HepG2 (cell line): ENCODE measurements at regions not wholly inside any gene's neighbourhood (a gene's known extent, or its start where the extent isn't known, plus 50 kb on each side); places are given as distances from the start of the nearest gene placed in this dataset.
"Not testable (repeated sequence)": the region's sequence is repeated elsewhere in the genome, so short reads cannot be mapped to it uniquely, and the experiment has no call there.

ENCODE experiments used
- ATAC-seq: fragments of 200-7000 bp; cut with Tn5 transposase; 3 replicates; pipeline ENCODE4 v1.9.1; 2020; ENCODE audit warnings: mild to moderate bottlenecking, moderate library complexity
- BruUV-seq: library from RNA; stranded (reverse); fragments of 400-500 nt; replicated peaks from 2 replicates; lab custom pipeline; 2021; lab: Mats Ljungman, UMichigan
- CTCF ChIA-PET: fragments of 300-600 bp; formaldehyde crosslinking; extraction: SDS; loops from one replicate; lab custom pipeline; 2021; ENCODE audit warnings: low total read pairs, inconsistent platforms, low intra/inter-chr PET ratio; lab: Yijun Ruan, JAX
- POLR2A ChIA-PET: fragments of 350-600 bp; sonication (Branson Sonifier 250); formaldehyde crosslinking; loops from one replicate; lab custom pipeline; 2020; ENCODE audit warnings: antibody characterized with exemption, inconsistent platforms; lab: Yijun Ruan, JAX
- DNase-seq: peaks from one replicate; pipeline ENCODE4 v3.0.0-alpha.2; 2015; ENCODE audit warnings: low spot score
- FAIRE-seq: peaks from 3 replicates; lab custom pipeline; 2011; peaks lifted over from hg19 to GRCh38; lab: Jason Lieb, UNC
- H2AFZ ChIP-seq: one replicate; pipeline ENCODE4 v1.6.1; 2011; ENCODE audit warnings: low read length, inconsistent platforms
- H3K27ac ChIP-seq: fragments of 300-600 bp; 3 replicates; pipeline ENCODE4 v1.8.0; 2011; ENCODE audit warnings: mixed run types, mild to moderate bottlenecking, mixed read lengths, low read length, inconsistent platforms; ENCODE audit not compliant: insufficient read depth; ENCODE audit errors: extremely low read length
- H3K27me3 ChIP-seq, 2 experiments: fragments of 200-600 bp in 1 of 2; 2 replicates in 1 of 2; 3 replicates in 1 of 2; pipeline versions ENCODE4 v1.6.0 to v1.8.0; 2011; ENCODE audit warnings: low read length in 2 of 2, mild to moderate bottlenecking in 2 of 2, moderate library complexity in 2 of 2, inconsistent platforms in 1 of 2; ENCODE audit not compliant: insufficient read depth in 2 of 2, control insufficient read depth in 1 of 2
- H3K36me3 ChIP-seq, 2 experiments: fragments of 200-600 bp in 1 of 2; replicated peaks in 1 of 2; 2 replicates in 1 of 2; 3 replicates in 1 of 2; pipeline versions ENCODE4 v1.5.1 to v1.8.0; 2011; ENCODE audit warnings: low read length in 2 of 2, inconsistent platforms in 1 of 2; ENCODE audit not compliant: insufficient read depth in 2 of 2, control insufficient read depth in 1 of 2
- H3K4me1 ChIP-seq: 2 replicates; pipeline ENCODE4 v1.5.1; 2012; ENCODE audit warnings: low read length, inconsistent platforms; ENCODE audit not compliant: insufficient read depth
- H3K4me2 ChIP-seq: 2 replicates; pipeline ENCODE4 v1.6.0; 2011; ENCODE audit warnings: low read depth, low read length, inconsistent platforms
- H3K4me3 ChIP-seq, 3 experiments: fragments of 200-600 bp in 1 of 3; sonication (generic), shearing (Covaris generic) in 1 of 3; replicated peaks in 1 of 3; 2 replicates each; pipeline ENCODE4 v1.5.1; 2011 to 2016; ENCODE audit warnings: low read length in 3 of 3, inconsistent platforms in 2 of 3, low read depth in 2 of 3, mild to moderate bottlenecking in 2 of 3, control low read depth in 1 of 3, mixed read lengths in 1 of 3; ENCODE audit not compliant: insufficient read depth in 1 of 3
- H3K79me2 ChIP-seq: one replicate; pipeline ENCODE4 v1.6.1; 2011; ENCODE audit warnings: low read length, inconsistent platforms; ENCODE audit not compliant: insufficient read depth
- H3K9ac ChIP-seq: 2 replicates; pipeline ENCODE4 v1.6.0; 2011; ENCODE audit warnings: mild to moderate bottlenecking, low read depth, low read length, inconsistent platforms; ENCODE audit not compliant: insufficient read depth
- H3K9me3 ChIP-seq: 2 replicates; pipeline ENCODE4 v1.5.1; 2012; ENCODE audit warnings: mild to moderate bottlenecking, low read length
- H4K20me1 ChIP-seq: 2 replicates; pipeline ENCODE4 v1.6.0; 2011; ENCODE audit warnings: inconsistent platforms, mild to moderate bottlenecking, low read length, moderate library complexity; ENCODE audit not compliant: insufficient read depth
- AKAP8 ChIP-seq: sonication (generic); formaldehyde crosslinking; IDR thresholded peaks from 2 replicates; pipeline ENCODE4 v1.5.1; 2020; ENCODE audit warnings: mild to moderate bottlenecking, missing genetic modification reagents
- BRF2 ChIP-seq: sonication (generic); formaldehyde crosslinking; IDR thresholded peaks from 2 replicates; pipeline ENCODE4 v1.8.1; 2022; ENCODE audit warnings: mild to moderate bottlenecking, missing genetic modification reagents
- CREB3 ChIP-seq: sonication (generic); formaldehyde crosslinking; IDR thresholded peaks from 2 replicates; pipeline ENCODE4 v1.5.0; 2020; ENCODE audit warnings: missing genetic modification reagents
- EP300 ChIP-seq, 3 experiments: sonication (generic) in 1 of 3; formaldehyde crosslinking in 1 of 3; IDR thresholded peaks; 2 replicates each; pipeline versions ENCODE4 v1.5.1 to v1.6.1; 2011 to 2020; ENCODE audit warnings: low read depth in 2 of 3, low read length in 2 of 3, borderline replicate concordance in 1 of 3, improper control_type of control experiment in 1 of 3, mild to moderate bottlenecking in 1 of 3, missing genetic modification reagents in 1 of 3, moderate library complexity in 1 of 3
- FOXM1 ChIP-seq: sonication (generic); formaldehyde crosslinking; IDR thresholded peaks from 2 replicates; pipeline ENCODE4 v1.5.0; 2020; ENCODE audit warnings: missing genetic modification reagents
- GABPA ChIP-seq, 2 experiments: IDR thresholded peaks; 2 replicates each; pipeline ENCODE4 v1.6.1; 2011 to 2016; ENCODE audit warnings: low read depth in 2 of 2, low read length in 1 of 2, missing biosample characterization in 1 of 2, missing genetic modification characterization in 1 of 2
- HMG20A ChIP-seq: IDR thresholded peaks from 2 replicates; pipeline ENCODE4 v1.6.1; 2016; ENCODE audit warnings: borderline replicate concordance
- NR0B2 ChIP-seq: sonication (generic); formaldehyde crosslinking; IDR thresholded peaks from 2 replicates; pipeline ENCODE4 v1.4.0; 2020; ENCODE audit warnings: mild to moderate bottlenecking, missing genetic modification reagents
- SALL1 ChIP-seq: sonication (generic); formaldehyde crosslinking; IDR thresholded peaks from 2 replicates; pipeline ENCODE4 v1.8.0; 2022; ENCODE audit warnings: mild to moderate bottlenecking, missing genetic modification reagents
- ZMYM2 ChIP-seq: sonication (generic); formaldehyde crosslinking; IDR thresholded peaks from 2 replicates; pipeline ENCODE4 v1.8.0; 2022; ENCODE audit warnings: mild to moderate bottlenecking, missing genetic modification reagents
- ZNF160 ChIP-seq: sonication (generic); formaldehyde crosslinking; IDR thresholded peaks from 2 replicates; pipeline ENCODE4 v1.8.0; 2022; ENCODE audit warnings: mild to moderate bottlenecking, inconsistent platforms, missing genetic modification reagents
- ZNF337 ChIP-seq: sonication (generic); formaldehyde crosslinking; IDR thresholded peaks from 2 replicates; pipeline ENCODE4 v1.5.1; 2020; ENCODE audit warnings: missing genetic modification reagents, low read depth, mild to moderate bottlenecking, borderline replicate concordance
- ZNF557 ChIP-seq: sonication (generic); formaldehyde crosslinking; IDR thresholded peaks from 2 replicates; pipeline ENCODE4 v1.4.0; 2020; ENCODE audit warnings: missing genetic modification reagents
- WGBS: methylation state at CpG from one replicate; pipeline ENCODE4 v1.1.6; 2017; ENCODE audit warnings: low lambda C conversion rate; 5-methylcytosine and 5-hydroxymethylcytosine counted together
- in situ Hi-C: cut with HindIII; loops from 2 replicates; pipeline ENCODE4 v1.10.0; 2017; ENCODE audit warnings: low pct_unique_long_range_greater_than_20kb; ENCODE audit not compliant: extremely low pct_ligation_motif_present
- intact Hi-C: fragments of 100-400 bp; cut with micrococcal nuclease; formaldehyde crosslinking; loops from one replicate; pipeline ENCODE4 v1.10.0; 2022; ENCODE audit not compliant: unreplicated experiment

- H3K27ac ChIP-seq, H3K4me1 ChIP-seq, H3K27me3 ChIP-seq, POLR2A ChIA-PET, H4K20me1 ChIP-seq, H3K4me3 ChIP-seq, H3K79me2 ChIP-seq, H3K36me3 ChIP-seq, in situ Hi-C loops, intact Hi-C loops, H3K9ac ChIP-seq, DNase-seq, H2AFZ ChIP-seq, H3K4me2 ChIP-seq, BruUV-seq, CTCF ChIA-PET, ATAC-seq, H3K9me3 ChIP-seq, FAIRE-seq: not testable (repeated sequence)
- WGBS, result 66% methylated on average over 3 of the region's 3 CpGs
Observed at GRCh38 chr10:77740396-77740795, 102.8 kb upstream of the KCNMA1 start.

- CTCF ChIA-PET, result no interaction called here
- WGBS, result 0% methylated on average over 2 of the region's 2 CpGs
- FAIRE-seq (no peak), ATAC-seq (no peak), DNase-seq (no peak)
- no peak for TF ChIP-seq BRF2
- TF ChIP-seq ZNF557 (CRISPR knock-in tag), result no peak
- no peak for TF ChIP-seq GABPA (IDR thresholded peaks at IDR 0.05; ENCODE audit: low read depth, low read length)
- TF ChIP-seq GABPA (CRISPR knock-in tag; IDR thresholded peaks at IDR 0.05; ENCODE audit: low read depth), result no peak
- TF ChIP-seq FOXM1, result no peak
- TF ChIP-seq ZNF337 (CRISPR knock-in tag), result no peak
- no peak for TF ChIP-seq EP300 (IDR thresholded peaks at IDR 0.05; ENCODE audit: low read depth in 2 of 2, low read length in 2 of 2)
- no peak for TF ChIP-seq EP300 (CRISPR knock-in tag; IDR thresholded peaks at IDR 0.05; ENCODE audit: borderline replicate concordance)
- no peak for TF ChIP-seq SALL1 (CRISPR knock-in tag)
- no peak for TF ChIP-seq ZNF160 (CRISPR knock-in tag)
- no peak for TF ChIP-seq HMG20A
- no peak for TF ChIP-seq ZMYM2 (CRISPR knock-in tag)
- no peak for TF ChIP-seq AKAP8 (CRISPR knock-in tag)
- no peak for TF ChIP-seq CREB3 (CRISPR knock-in tag)
- TF ChIP-seq NR0B2 (CRISPR knock-in tag), result no peak
- H3K27ac ChIP-seq, result no peak overlapping the region
- H3K4me2 ChIP-seq, result no peak overlapping the region
- in situ Hi-C loops, result no loop called here
- BruUV-seq, result no TSS peak
- no peaks in the 10 kb centered on the region for H3K9me3 ChIP-seq
- intact Hi-C loops, result no loop called here
- no peaks in the 10 kb centered on the region for H3K79me2 ChIP-seq
- H3K9ac ChIP-seq, result no peak overlapping the region
- no peak overlapping the region for H2AFZ ChIP-seq
- POLR2A ChIA-PET, result no interaction called here
- H3K27me3 ChIP-seq, result no peaks in the 10 kb centered on the region; a peak in 1 of 5 replicates
- H4K20me1 ChIP-seq, result no peaks in the 10 kb centered on the region
- no peaks in the 10 kb centered on the region for H3K36me3 ChIP-seq
- H3K4me3 ChIP-seq, result no peak overlapping the region
- H3K4me1 ChIP-seq, result no peaks in the 10 kb centered on the region
Observed at GRCh38 chr10:77738496-77739158, 101.0 kb upstream of the KCNMA1 start.
